Cardiac fibroblast (primary cell): ENCODE measurements at regions not wholly inside any gene's neighbourhood (a gene's known extent, or its start where the extent isn't known, plus 50 kb on each side); places are given as distances from the start of the nearest gene placed in this dataset.

Experiments
- DNase-seq, 2 donors: peaks; one replicate each; pipeline versions ENCODE4 v3.0.0 to v3.0.0-alpha.2; 2010; ENCODE audit warnings: low read depth in 2 of 2
- H3K4me3 ChIP-seq, 2 donors: replicated peaks in 1 of 2; 1 replicate in 1 of 2; 2 replicates in 1 of 2; pipeline ENCODE4 v1.5.1; 2011; ENCODE audit warnings: low read depth in 2 of 2, low read length in 2 of 2, mild to moderate bottlenecking in 2 of 2, moderate library complexity in 1 of 2
- CTCF ChIP-seq: IDR thresholded peaks from one replicate; pipeline ENCODE4 v1.5.1; 2011; ENCODE audit warnings: low read depth, mild to moderate bottlenecking, low read length, inconsistent platforms

- TF ChIP-seq CTCF = no peak
- H3K4me3 ChIP-seq = no peak overlapping the region
- no peak for DNase-seq
Observed at GRCh38 chr1:244953901-244954300, 89.6 kb upstream of the HNRNPU start.

- no peak for TF ChIP-seq CTCF
- H3K4me3 ChIP-seq = no peak overlapping the region
- no peak for DNase-seq
Observed at GRCh38 chr1:244952940-244953339, 88.6 kb upstream of the HNRNPU start.

GRCh38 chr1:244952280-244952933 is 88.1 kb upstream of the HNRNPU start:
- H3K4me3 ChIP-seq = no peak overlapping the region
- no peak for TF ChIP-seq CTCF
- DNase-seq = no peak

GRCh38 chr1:244948416-244948815 is 84.1 kb upstream of the HNRNPU start:
- no peak overlapping the region for H3K4me3 ChIP-seq
- no peak for TF ChIP-seq CTCF
- no peak for DNase-seq

- DNase-seq = no peak
- no peak overlapping the region for H3K4me3 ChIP-seq
- no peak for TF ChIP-seq CTCF
Observed at GRCh38 chr1:244945109-244945671, 80.8 kb upstream of the HNRNPU start.

- no peak for TF ChIP-seq CTCF
- no peak for DNase-seq
- no peak overlapping the region for H3K4me3 ChIP-seq
Observed at GRCh38 chr1:244941121-244941520, 76.8 kb upstream of the HNRNPU start.

- TF ChIP-seq CTCF = no peak
- no peak for DNase-seq
- no peak overlapping the region for H3K4me3 ChIP-seq
Observed at GRCh38 chr1:244937099-244937498, 72.8 kb upstream of the HNRNPU start.
